ENCODE measurements at regions not wholly inside any gene's neighbourhood (a gene's known extent, or its start where the extent isn't known, plus 50 kb on each side); places are given as distances from the start of the nearest gene placed in this dataset.

- no peak for DNase-seq
Measured at GRCh38 chr13:61021838-61022237, 393.8 kb downstream of the PCDH20 start.

- DNase-seq: no peak
Measured at GRCh38 chr13:61013796-61014195, 401.9 kb downstream of the PCDH20 start.

- DNase-seq: no peak
Measured at GRCh38 chr13:61010358-61010757, 405.3 kb downstream of the PCDH20 start.

DNA sequence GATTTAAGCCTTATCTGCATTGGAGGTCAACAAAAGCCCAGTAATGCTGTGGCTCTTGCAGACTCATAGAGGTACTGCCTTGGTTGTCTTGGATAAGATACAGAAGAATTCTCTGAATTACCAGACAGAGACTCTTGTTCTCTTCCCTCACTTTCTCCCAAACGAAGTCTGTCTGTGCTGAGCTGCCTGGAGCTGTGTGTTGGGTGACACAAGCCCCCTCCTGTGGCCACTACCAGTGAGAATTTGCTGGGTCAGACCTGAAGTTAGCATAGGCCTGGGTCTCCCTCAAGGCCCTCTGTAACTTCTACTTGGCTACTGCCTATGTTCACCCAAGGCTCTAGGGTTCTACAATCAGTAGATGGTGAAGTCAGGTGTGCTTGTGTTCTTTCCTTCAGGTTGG, 413.0 kb downstream of the PCDH20 start:
- DNase-seq: no peak

DNA sequence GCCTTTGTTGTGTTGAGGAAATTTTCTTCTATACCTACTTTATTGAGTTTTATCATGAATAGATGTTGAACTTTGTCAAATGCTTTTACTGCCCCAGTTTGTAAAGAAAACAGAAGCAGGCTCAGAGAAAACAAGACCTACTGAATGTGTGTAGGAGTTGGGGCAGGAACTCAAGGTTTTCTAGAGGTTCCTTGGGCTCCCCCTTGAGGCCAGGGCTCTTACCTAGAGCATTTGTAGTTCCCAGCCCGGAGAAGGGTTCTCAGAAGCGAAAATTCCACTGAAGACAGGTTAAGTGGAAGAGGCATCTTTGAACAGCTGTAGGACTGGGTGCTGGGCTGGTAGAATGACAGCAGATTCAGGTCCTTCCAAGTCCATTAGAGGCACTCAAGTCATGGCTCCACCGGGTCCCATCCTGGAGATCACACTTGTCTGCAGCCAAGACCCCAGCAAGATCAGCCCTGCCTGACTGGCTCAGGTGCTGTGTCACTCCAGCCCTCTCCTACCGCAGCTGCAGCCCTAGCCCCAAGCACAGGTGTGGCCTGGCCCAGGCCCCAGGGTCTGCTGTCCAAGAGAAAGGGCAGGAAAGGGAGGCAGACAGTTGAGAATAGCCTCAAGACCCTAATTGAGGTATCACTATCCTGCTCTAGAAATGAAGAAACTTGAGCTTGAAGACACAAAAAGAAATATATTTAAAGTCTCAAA, 425.5 kb downstream of the PCDH20 start:
- no peak for DNase-seq

DNA sequence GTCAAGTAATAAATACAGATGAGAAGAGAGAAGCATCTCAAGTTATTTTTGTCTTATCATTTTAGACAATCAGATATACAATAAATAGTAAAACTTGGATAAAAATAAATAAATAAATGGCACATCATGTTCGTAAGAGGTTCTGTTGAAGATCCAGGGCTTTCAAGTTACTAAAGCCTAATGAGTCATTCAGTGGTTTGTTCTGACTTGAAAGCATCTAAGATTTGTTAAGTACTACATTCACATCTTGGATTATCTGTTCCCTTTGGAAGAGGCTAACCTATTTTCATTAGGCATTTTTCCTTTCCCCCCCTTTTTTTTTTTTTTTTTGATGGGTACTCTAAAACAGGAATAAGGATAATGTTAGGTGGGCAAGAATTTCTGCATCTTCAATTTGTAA, 429.3 kb downstream of the PCDH20 start:
- DNase-seq: no peak

DNA sequence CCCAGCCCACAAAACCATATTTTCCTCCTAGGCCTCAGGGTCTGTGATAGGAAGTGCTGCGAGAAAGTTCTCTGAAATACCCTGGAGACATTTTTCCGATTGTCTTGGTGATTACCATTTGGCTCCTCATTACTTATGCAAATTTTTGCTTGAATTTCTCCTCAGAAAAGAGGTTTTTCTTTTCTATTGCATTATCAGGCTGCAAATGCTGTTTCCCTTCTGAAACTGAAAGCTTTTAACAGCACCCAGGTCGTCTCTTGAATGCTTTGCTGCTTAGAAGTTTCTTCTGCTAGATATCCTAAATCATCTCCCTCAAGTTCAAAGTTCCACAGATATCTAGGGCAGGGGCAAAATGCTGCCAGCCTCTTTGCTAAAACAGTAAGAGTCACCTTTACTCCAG, 434.2 kb downstream of the PCDH20 start:
- DNase-seq: no peak

DNA sequence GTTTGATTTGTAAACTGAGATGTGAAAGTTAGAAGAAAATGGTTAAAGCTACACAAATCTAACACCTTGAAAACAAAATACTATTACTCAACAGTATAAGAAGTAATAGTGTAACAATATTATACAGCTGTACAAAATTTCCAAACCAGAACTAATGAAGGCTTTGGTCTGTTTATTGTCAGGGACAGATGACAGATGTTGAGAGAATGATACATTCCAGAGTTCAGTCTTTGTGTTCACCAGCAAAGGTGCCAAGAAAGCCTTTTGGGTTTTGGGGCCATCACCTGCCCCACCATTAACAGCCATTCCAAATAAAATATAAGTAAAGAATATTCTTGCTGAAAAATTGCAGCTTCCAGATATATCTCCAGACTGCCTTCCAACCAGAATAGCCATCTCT, 439.3 kb downstream of the PCDH20 start:
- DNase-seq: no peak

DNA sequence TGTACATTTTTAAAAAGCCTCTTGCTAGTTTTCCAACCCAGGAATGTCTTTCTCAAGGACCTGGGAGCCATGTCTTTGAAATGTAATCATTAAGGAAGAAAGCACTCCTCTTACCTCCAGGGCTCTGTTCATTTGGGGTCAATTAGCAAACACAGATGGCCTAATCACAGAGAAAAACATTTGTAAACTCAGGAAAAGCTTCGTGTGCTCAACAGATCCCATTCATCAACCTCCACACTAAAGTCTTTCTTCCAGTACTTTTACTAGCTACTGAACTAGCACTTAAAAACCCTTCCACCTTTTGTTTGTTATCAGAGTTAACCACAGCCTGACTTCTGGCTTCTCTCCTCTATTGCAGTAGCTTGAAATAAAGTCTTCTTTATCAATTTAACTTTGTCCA, 441.4 kb downstream of the PCDH20 start:
- DNase-seq: no peak

- DNase-seq: no peak
Measured at GRCh38 chr13:60973529-60973928, 442.1 kb downstream of the PCDH20 start.

- no peak for DNase-seq
Measured at GRCh38 chr13:60970736-60971135, 444.9 kb downstream of the PCDH20 start.

DNA sequence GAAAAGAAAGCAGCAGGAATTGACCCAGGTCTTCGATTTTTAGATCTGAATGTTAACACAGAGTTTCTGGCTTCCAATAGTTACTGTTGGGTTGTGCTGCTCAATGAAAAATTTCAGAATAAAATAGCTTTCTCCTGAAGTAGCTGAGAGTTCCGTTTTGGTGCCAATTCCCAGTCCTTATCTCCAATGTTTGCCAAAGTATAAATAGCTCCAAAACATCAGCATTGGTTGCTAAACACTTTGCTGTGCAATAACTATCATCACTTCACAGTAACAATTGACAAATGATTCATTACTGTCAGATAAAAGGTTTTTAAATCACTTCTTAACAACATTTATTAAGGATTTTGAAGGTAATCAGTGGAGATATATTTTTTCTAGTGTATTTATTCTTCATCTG, 446.0 kb downstream of the PCDH20 start:
- no peak for DNase-seq

GRCh38 chr13:60959427-60959826, 456.2 kb downstream of the PCDH20 start:
- no peak for DNase-seq

GRCh38 chr13:60957816-60958215, 457.8 kb downstream of the PCDH20 start:
- DNase-seq: no peak

- no peak for DNase-seq
Measured at GRCh38 chr13:60945396-60945795, 470.3 kb downstream of the PCDH20 start.

- no peak for DNase-seq
Measured at GRCh38 chr13:60944863-60945262, 470.8 kb downstream of the PCDH20 start.

DNA sequence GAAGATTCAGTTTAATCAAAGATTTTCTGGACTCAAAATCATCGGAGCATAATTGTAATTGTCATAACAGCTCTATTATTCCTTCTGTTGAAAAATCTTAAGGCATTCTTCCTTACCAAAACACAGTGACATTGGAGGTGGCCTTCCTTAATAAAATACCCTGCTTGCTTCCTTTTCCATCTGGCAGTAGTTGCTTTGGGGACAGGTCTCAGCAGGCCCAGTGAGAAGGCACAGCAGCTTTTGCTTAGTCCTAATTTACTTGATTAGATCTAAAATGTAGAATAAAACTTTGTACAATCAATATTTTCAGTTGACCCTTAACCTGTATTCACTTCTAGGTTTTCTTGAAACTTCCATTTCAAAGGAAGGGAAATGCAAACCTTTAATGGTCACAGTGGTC, 471.6 kb downstream of the PCDH20 start:
- no peak for DNase-seq

GRCh38 chr13:60936281-60936680, 479.4 kb downstream of the PCDH20 start:
- DNase-seq: no peak

DNA sequence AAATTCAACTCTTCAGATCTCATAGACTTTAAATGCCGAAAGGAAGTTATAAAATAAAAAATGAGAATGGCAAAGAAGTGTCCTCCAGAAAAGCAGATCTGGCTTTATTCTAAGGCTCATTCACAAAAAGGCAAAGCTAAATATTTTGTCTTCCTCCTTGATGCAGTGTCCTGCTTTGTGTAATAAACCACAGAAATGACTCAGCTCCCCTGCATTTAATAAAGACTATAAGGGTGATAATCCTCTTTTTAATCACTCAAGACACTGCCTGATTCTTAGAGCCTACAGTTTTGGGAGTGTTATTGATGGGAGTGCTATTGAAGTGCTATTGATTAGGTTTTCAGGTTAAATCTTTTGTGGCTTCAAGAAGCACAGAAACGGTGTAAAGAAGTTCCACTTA, 482.0 kb downstream of the PCDH20 start:
- no peak for DNase-seq

GRCh38 chr13:60931858-60932546, 483.6 kb downstream of the PCDH20 start:
- DNase-seq: no peak

GRCh38 chr13:60925686-60926085, 490.0 kb downstream of the PCDH20 start:
- DNase-seq: no peak

DNA sequence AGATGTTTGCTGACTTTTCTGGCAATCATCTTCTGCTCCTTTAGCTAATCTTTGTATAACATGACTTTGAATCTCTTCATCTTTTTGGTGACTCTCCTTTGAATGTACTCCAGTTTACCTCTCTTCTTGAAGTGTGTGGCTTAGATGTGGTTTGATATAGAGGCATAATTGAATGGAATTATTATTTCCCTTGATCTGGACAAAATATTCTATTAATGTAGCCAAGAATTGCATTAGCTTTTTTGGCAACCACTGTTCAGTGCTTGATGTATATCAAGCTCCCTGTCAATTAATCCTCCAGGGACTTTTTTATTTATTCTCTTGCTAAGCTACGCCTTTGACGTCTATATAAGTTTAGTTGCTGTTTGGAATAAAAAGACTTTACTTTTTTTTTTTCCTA, 490.8 kb downstream of the PCDH20 start:
- DNase-seq: no peak

GRCh38 chr13:60922576-60923231, 492.9 kb downstream of the PCDH20 start:
- DNase-seq: no peak

DNA sequence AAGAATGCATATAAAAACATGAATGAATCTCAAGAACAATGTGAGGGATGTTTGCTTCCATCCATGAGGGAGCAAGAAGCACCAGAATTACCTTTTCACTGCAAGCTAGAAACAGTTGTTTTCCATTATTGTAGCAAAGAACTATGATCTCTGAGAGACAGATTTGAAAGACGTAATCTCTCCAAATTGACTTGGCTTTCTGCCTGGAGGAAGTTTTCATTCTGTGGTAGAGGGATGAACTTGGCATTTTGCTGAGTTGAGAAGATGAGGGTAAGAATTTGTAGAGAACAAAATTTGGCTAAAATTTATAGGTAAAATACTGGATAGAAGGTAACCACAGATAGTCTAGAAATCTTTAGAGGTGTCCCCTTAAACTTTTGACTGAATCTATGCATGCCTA, 496.8 kb downstream of the TDRD3 start:
- DNase-seq: no peak
